GM18873 (cell line): ENCODE measurements at regions not wholly inside any gene's neighbourhood (a gene's known extent, or its start where the extent isn't known, plus 50 kb on each side); places are given as distances from the start of the nearest gene placed in this dataset.
"Not testable (repeated sequence)": the region's sequence is repeated elsewhere in the genome, so short reads cannot be mapped to it uniquely, and the experiment has no call there.

Experiments used
- ATAC-seq: cut with Tn5 transposase; IDR thresholded peaks from one replicate; pipeline ENCODE4 v1.9.1; 2021; ENCODE audit warnings: mild to moderate bottlenecking, moderate library complexity, moderate number of reproducible peaks; ENCODE audit not compliant: unreplicated experiment, low FRiP score

DNA sequence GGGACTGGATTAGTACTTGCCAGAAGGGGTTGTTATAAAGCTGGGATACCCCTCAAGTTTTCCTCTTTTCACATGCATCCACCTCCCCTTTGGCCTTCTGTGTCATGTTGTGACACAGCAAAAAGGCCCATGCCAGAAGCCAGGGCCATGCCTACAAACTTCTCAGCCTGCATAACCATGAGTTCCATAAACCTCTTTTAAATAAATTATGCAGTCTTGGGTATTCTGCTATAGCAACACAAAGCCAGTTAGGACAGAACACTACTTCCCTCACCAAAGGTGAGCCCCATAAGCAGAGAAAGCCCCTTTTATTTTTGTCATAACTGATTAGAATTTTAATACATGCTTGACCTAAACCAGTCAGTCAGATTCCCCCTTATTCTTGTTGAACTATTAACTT is 801.3 kb downstream of the DNAH5 start:
- ATAC-seq = no peak

DNA sequence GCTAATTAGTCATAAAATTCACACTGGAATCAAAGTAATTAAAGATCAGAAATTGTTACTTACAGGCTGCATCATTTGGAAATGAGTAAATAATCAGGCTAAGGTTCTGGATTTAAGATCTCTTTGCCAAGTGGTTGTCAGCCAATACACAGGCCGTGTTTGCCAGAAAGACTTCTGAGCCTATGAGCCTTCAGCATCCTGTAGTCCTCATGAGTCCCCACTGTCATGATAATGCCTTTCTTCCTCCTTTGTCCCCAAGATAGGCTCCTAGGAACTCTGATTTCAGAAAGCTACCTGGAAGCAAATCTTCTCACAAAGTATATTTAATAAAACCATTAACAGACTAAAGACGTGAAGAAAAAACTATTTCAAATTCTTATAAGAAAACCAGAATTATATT is 810.5 kb downstream of the DNAH5 start:
- no peak for ATAC-seq

DNA sequence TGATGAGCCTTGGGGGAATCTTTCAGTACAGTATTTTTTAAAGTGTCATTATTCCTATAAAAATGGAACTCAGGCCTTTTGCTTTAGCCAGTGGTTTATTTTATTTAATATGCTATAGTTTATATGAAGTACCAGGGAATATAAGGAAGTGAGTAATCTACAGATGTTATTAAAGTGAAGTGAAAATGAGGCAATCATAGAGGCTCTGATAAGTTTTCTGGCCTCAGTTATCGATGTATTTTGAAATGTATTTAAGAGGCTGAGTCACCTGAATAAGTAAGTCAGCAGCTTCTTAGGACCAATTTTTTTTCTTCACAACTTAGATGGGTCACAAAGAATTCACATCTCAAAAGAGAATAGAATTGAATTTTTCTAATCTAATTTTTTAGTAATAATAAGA is 829.0 kb downstream of the DNAH5 start:
- no peak for ATAC-seq

DNA sequence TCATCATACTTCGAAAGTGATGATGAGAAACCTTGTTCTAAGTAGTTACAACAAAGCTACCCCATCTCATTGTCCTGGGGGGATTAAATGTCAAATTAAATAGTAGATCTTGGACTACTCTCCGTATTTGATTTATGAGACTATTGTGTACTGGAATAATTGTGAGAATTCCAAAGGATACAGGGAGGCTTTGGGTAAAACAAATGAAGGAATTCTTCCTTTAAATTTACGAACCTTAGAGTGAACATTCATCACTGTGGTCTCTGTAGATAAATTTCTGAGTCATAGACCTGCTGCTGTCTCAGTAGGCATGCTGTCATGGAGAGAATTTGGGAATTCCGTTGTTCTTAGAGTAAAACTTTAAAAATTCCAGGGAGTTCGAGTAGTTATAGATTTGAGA is 836.2 kb downstream of the DNAH5 start:
- ATAC-seq = no peak

DNA sequence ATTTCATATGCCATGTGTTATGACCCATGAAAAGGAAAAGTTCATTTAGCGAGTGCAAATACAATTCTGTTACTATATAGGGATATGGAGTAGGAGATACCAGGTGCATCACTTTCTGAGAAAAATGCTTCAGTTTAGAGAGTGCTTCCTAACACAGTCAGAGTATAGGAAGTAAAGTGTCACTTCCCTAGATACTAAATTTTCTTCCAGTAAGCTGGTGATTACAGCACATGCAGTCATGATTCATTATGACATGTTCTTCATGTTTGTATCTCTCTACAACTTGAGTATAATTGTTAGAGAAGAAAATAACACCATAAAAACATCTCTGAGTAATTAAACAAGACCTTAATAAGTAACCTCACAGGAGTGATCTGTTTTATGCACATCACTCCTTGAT is 837.0 kb downstream of the DNAH5 start:
- ATAC-seq = no peak

DNA sequence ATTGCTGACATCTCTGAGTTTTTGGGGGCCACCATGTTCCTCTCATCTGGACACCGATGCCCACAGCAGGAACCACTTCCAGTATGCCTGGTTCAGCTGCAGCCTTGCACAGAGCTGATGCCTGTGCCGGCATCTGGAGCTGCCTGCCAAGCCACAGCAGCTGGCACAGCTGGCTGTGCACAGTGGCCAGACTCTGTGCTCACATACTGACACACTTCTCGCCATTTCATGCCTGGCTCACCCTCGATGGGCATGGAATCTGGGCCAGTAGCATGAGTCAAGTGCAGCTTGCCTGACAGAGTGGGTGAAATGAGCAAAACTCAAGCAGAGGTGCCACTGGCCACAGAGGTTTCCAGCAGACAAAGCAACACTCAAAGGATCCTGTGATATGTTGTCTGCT is 863.4 kb downstream of the DNAH5 start:
- no peak for ATAC-seq

DNA sequence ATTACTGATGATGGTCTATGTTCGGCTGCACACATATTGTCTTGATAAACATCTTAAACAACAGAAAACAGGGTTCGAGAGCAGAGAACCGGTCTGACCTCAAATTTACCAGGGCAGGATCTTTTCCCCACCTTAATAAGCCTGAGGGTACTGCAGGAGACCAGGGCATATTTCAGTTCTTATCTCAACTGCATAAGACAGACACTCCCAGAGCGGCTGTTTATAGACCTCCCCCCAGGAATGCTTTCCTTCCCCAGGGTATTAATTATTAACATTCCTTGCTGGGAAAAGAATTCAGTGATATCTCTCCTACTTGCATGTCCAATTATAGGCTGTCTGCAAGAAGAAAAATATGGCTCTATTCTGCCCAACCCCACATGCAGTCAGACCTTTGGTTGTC is 871.6 kb downstream of the DNAH5 start:
- not testable (repeated sequence) for ATAC-seq

DNA sequence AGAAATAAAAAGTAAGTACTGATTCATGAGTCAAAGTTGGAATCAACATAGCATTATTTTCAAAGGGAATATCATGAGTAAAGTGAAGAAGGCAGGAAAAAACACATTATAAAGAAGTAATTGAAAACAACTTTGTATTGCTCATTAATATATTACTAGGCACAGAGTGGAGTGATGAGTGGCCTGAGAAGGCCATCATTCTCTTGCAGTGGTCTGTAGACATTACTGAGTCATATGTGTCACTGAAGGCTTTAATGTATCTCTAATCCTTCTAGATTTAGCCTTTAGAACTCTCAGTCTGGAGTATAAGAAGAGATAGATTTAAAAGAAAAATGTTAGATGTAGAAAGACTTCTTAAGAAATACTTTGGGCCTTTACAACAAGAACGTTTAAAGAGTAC is 881.4 kb downstream of the DNAH5 start:
- no peak for ATAC-seq

DNA sequence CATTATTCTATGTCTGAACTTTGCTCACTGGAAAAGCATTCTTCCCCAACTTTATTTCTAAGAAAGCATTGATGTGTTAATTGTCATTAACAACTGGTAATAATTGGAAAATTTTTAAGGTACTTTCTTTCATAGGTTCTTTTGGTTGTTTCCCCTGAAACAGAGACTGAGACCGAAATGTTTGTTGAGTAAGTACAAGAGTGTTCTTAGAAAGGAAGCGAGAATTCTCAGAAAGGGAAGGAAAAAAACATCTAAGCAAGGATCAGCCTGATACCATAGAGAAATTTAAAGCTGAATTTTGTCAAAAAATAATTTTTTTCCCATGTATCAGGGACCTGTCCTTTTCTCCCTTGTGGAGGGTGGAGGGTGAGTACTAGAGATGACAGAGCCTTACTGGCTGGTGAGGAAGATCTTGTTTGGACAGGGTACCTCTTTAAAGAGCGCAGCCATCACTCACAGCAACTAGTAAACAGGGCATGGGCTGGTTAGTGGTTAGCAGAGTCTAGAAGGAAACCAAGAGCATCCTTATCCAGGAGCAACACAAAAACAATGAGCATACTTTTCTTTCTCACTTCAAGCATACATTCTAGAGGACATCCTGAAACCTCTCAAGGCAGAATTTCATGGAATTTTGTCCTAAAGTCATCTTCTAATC is 898.5 kb downstream of the DNAH5 start:
- no peak for ATAC-seq

DNA sequence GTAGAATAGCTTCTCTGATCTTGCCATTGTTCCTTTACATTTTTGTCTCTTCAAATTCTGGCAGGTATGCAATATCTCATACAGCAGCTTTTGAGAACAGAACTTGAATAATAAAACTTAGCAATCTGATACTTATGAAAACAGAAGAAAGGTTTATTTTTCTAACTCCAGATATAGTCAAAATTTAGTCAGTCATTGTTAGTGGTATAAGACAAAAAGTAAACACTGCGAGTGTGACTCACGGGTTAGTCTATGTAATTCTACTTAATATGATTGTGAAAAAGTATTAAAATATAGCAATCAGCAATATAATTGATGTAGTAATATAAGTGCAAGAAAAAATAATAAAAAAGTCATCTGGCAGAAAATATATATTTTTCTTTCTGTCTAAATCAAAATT is 910.4 kb downstream of the DNAH5 start:
- no peak for ATAC-seq

DNA sequence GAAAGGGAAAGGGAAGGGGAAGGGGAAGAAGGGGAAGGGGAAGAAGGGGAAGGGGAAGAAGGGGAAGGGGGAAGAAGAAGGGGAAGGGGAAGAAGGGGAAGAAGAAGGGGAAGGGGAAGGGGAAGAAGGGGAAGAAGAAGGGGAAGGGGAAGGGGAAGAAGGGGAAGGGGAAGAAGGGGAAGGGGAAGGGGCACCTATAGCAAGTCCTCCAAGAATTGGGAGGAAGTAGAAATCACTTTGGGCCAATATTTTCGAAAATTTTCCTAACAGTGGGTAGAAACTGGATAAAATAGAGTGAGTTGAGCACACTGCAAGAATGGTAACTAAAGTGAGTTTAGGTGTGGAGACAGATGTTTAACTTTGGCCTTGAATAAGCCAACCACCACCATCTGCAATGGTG is 915.3 kb downstream of the DNAH5 start:
- no peak for ATAC-seq

DNA sequence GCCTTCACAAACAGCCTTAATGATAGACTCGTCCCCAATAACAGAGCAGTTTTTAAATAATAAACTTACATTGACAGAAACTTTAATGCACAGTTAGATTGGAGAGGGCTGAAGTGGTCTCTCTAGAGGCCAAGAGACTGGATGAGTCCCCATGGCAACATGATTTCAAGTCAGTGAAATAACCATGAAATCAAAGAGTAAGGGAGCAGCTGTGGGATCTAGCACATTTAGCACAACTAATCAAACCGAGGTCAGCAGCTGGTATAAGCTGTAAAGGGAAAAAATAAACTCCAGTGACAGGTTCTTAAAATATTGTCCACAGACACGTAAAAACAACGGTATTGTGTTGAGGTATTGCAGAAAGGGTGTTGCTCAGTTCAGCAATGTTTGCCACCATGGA is 916.6 kb downstream of the DNAH5 start:
- no peak for ATAC-seq

DNA sequence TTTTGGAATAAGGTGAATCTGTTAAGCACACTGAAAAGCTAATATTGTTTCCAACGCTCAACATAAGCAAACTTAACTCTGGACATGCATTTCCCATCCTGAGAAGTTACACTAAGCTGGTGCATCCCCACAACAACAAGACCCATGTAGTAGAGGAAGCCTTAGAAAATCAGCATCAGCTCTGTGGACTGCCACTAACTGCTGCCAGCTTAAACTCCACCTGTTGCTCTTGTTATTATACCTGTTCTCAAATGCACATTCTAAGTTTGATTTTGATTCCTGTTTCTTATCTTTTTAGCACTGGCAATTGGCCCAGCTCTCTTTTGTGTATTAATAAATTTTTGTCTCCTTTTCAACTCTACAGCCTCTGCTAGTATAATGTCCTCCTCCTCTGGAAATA is 924.8 kb downstream of the DNAH5 start:
- no peak for ATAC-seq

DNA sequence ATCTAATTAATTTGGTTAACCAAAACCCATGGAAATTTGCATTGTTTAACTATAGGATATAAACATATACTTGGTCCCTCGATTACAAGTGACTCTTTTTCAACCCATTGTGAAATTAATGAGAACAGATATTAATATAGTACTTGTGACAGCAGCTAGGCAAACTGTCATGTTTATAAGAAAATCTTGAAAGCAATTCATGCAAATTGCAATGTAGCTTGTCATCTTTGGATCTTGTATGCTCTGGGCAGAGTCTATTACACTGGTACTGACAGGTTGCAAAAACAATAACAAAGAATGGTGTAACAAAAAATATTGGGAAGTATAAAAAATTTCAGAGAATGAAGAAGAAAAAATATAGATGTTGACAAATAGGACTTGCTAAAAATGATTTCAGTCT is 941.0 kb downstream of the DNAH5 start:
- ATAC-seq = no peak

DNA sequence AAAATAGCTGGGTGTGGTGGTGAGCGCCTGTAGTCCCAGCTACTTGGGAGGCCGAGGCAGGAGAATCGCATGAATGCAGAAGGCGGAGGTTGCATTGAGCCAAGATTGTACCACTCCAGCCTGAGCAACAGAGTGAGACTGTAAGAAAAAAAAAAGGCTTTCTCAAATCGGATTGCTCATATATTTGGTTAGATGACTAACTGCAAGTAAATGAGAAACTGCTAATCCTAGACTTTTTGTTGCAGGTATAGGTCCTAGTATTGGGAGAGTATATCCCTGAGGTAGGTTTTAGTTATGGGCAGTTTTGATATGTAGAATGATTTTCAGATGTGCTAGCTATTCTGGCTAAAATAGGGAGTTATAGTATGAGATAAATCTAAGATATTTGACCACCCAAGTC is 944.8 kb downstream of the DNAH5 start:
- no peak for ATAC-seq

DNA sequence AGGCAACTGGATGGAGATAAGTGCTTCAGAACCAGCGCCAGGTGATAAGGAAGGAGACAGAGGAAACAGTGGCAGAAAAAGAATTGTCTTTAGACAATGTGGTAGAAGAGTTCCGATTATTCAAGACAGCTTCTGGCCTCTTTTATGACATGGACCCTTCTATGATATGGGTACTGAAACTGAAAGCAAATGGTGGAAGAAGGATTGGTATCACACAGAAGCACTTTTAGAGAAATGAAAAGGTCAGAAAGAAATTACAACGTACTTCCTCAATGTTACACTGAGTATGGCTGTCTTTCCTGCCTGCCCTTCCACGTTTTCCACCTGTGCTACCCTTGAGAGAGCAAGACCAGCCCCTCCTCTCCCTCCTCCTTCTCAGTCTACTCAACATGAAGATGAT is 959.3 kb downstream of the DNAH5 start:
- no peak for ATAC-seq

DNA sequence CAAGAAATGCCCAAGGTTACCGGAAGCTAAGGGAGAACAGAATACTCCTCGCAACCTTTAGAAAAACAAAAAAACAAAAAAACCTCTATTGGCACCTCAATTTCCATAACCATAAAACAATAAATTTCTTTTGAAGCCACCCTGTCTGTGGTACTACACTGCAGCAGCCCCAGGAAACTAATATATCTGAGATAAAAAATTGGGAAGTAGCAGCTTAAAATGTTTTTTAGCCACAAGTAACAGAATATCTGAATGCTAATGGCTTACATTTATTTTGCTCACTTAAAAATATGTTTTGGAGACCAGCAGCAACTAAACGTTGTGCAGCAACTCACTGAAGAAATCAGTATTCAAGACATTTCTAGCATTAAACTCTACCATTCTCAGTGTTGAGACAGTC is 969.6 kb downstream of the DNAH5 start:
- no peak for ATAC-seq

DNA sequence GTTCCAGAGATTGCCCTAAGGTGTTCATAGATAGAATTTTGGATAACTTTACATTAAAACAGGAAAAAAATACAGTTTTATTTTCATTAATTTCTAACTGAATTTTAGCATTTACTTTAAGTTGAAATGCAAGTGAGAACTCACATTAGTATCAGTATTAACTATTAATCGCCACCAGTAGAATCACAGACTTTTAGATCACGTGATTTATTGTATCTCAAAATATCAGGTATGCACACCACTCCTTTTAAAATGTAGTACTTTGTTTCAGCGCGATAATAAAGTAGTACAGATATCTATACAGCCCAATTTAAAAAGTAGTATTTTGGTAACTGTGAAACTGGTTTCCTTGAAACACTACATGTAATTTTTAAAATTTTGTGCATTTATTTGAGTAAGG is 978.7 kb downstream of the DNAH5 start:
- ATAC-seq = no peak

DNA sequence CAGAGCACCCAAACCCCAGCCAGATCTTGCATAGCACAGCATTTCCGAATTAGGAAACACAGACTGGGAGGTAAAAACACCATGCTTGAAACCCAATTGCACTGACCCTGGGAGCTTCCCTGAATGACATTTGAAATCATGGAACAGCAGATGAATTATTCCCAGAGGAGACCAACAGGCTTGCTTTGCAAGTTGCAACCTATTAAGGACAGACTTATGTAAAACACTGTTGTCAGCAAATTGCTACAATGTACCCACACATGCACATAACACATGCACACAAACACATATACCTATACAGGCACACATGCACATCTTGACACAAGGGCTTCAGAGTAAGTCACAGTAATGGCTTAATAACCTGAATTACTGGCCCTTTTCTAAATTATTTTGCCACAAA is 984.8 kb downstream of the DNAH5 start:
- ATAC-seq = no peak

DNA sequence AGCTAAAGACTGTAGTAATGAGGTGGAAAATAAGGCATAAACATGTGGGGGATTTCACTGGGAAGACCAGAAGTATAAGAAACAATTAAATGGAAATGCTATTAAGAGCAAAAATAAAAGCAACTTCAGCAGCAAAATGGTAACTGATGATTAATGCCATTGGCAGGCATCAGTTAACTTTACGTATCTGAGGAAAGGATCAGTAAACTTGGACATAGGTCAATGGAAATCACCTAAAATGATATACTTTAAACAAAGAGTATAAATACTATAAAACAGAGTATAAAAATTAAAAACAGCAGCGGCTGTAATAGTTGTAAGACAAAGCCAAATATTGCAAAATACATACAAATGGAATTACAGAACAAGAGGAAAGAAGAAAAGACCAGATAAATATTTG is 992.1 kb downstream of the DNAH5 start:
- no peak for ATAC-seq

DNA sequence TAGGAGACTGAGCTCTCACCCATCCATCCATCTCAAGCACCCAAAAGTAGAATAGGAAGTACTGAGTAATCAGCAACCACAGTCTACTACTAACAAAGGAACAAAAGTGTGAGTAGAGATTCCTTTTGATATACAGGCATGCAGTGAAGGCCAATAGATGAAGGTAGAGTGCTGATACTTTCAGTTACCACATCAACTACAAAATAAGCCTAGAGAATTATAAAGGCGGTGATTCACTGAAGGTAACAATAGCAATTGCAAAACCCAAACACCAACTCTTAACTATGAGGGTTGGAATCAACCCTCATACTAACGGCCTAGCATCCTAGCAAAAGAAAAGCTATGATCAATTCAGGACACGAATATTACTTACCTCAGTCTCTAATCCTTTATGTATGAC is 992.6 kb downstream of the DNAH5 start:
- ATAC-seq = no peak

DNA sequence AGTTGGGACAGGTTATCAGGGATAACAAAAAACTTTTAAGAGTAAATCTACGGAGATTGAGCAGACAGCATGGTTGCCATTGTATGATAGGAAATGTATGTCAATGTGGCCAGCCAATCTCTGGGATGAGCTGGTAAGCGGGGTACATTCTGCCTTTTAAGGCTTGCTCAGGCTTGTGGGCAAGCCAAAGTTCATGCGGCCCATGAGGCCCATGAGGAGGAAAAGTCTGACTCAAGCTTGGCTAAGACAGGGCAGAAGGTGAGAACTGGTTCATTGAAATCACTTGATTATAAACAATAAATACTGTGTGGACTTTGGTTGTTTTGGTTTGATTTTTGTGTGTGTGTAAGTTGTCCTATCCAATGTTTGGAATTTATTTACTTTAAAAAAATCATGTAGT is 997.1 kb downstream of the DNAH5 start:
- ATAC-seq = no peak

DNA sequence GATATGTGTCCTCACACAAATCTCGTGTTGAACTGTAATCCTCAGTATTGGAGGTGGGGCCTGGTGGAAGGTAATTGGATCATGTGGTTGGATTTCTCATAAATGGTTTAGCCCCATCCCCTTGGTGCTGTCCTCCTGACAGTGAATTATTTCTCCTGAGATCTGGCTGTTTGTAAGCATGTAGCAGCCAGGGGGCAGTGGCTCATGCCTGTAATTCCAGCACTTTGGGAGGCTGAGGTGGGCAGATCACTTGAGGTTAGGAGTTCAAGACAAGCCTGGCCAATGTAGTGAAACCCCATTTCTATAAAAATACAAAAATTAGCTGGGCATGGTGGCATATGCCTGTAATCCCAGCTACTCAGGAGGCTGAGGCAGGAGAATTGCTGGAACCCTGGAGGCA is 999.0 kb downstream of the DNAH5 start:
- not testable (repeated sequence) for ATAC-seq
